ENCODE measurements at regions not wholly inside any gene's neighbourhood (a gene's known extent, or its start where the extent isn't known, plus 50 kb on each side); places are given as distances from the start of the nearest gene placed in this dataset.
"Not testable (repeated sequence)": the region's sequence is repeated elsewhere in the genome, so short reads cannot be mapped to it uniquely, and the experiment has no call there.

- DNase-seq = peak; percentile 15
These were observed 805.0 kb upstream of the C9orf72 start for GRCh38 chr9:28378231-28378630.

- DNase-seq = no peak
These were observed 805.8 kb upstream of the C9orf72 start for GRCh38 chr9:28379082-28379481.

- DNase-seq = no peak
These were observed 816.1 kb upstream of the C9orf72 start for GRCh38 chr9:28389411-28389810.

GRCh38 chr9:28394774-28395173 is 821.5 kb upstream of the C9orf72 start:
- DNase-seq = peak; percentile 17

GRCh38 chr9:28396058-28396457 is 822.8 kb upstream of the C9orf72 start:
- DNase-seq = no peak

- DNase-seq = no peak
These were observed 834.1 kb upstream of the C9orf72 start for GRCh38 chr9:28407351-28407750.

GRCh38 chr9:28409919-28410318 is 836.6 kb upstream of the C9orf72 start:
- DNase-seq = no peak

- peak; percentile 50 for DNase-seq
These were observed 837.1 kb upstream of the C9orf72 start for GRCh38 chr9:28410411-28410810.

GRCh38 chr9:28413471-28413870 is 840.2 kb upstream of the C9orf72 start:
- DNase-seq = peak; percentile 89

- DNase-seq = no peak
These were observed 850.0 kb upstream of the C9orf72 start for GRCh38 chr9:28423255-28423654.

GRCh38 chr9:28435456-28435855 is 862.2 kb upstream of the C9orf72 start:
- DNase-seq = no peak

- DNase-seq = no peak
These were observed 866.4 kb upstream of the C9orf72 start for GRCh38 chr9:28439688-28440087.

- no peak for DNase-seq
These were observed 870.2 kb upstream of the C9orf72 start for GRCh38 chr9:28443461-28443860.

- DNase-seq = no peak
These were observed 871.4 kb upstream of the C9orf72 start for GRCh38 chr9:28444637-28445036.

- no peak for DNase-seq
These were observed 871.9 kb upstream of the C9orf72 start for GRCh38 chr9:28445211-28445610.

GRCh38 chr9:28453918-28454317 is 880.6 kb upstream of the C9orf72 start:
- no peak for DNase-seq

- DNase-seq = no peak
These were observed 883.6 kb upstream of the C9orf72 start for GRCh38 chr9:28456861-28457260.

- DNase-seq = no peak
These were observed 891.4 kb upstream of the C9orf72 start for GRCh38 chr9:28464481-28465216.

- no peak for DNase-seq
These were observed 898.0 kb upstream of the C9orf72 start for GRCh38 chr9:28471261-28471660.

- no peak for DNase-seq
These were observed 914.3 kb upstream of the C9orf72 start for GRCh38 chr9:28487561-28487960.

- no peak for DNase-seq
These were observed 917.8 kb upstream of the C9orf72 start for GRCh38 chr9:28491121-28491520.

GRCh38 chr9:28498168-28498567 is 924.9 kb upstream of the C9orf72 start:
- not testable (repeated sequence) for DNase-seq

- DNase-seq = no peak
These were observed 928.9 kb upstream of the C9orf72 start for GRCh38 chr9:28502189-28502588.

GRCh38 chr9:28502741-28503140 is 929.5 kb upstream of the C9orf72 start:
- DNase-seq = peak; percentile 77

- peak; percentile 13 for DNase-seq
These were observed 930.3 kb upstream of the C9orf72 start for GRCh38 chr9:28503573-28503972.

Measured in NCI-H69 (cell line).